Prostate gland (tissue), 2 donors: ENCODE measurements at regions not wholly inside any gene's neighbourhood (a gene's known extent, or its start where the extent isn't known, plus 50 kb on each side); places are given as distances from the start of the nearest gene placed in this dataset.

ENCODE experiments used
- POLR2A ChIP-seq: fragments of 450-650 bp; IDR thresholded peaks from one replicate; pipeline ENCODE4 v1.6.1; 2016; ENCODE audit warnings: antibody characterized with exemption, mild to moderate bottlenecking
- POLR2AphosphoS5 ChIP-seq: sonication (generic); formaldehyde crosslinking; IDR thresholded peaks from one replicate; pipeline ENCODE4 v1.6.1; 2017; ENCODE audit warnings: antibody characterized with exemption
- TF ChIP-seq, protein P1 (sequence below), 4 experiments: fragments of 200-600 bp in 2 of 4; fragments of 450-650 bp in 2 of 4; sonication (generic) in 2 of 4; IDR thresholded peaks; 1 replicate in 3 of 4; 2 replicates in 1 of 4; pipeline ENCODE4 v1.5.1; 2016 to 2019; ENCODE audit warnings: antibody characterized with exemption in 4 of 4, mild to moderate bottlenecking in 2 of 4, moderate library complexity in 2 of 4

DNA sequence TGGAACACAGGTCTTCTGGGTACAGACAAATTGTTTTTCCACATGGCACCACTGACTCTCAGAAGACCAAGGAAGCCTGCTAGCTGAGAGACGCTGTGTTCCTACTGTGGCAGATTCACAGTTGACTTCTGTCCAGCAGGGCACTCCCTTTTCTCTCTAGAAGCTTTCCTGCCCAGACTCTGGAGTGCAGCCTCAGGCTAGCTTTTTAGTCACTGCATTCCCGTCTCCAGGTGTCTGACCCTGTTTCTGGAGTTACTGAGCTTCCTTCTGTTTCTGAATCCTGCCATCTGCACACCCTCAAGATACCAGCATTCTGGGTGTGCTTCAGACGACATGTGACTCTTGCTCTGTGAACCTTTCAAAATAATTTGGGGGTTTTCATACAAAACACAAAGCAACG, 125.1 kb downstream of the TMEM200C start:
- no peak for TF ChIP-seq POLR2AphosphoS5
- TF ChIP-seq, protein P1, sequence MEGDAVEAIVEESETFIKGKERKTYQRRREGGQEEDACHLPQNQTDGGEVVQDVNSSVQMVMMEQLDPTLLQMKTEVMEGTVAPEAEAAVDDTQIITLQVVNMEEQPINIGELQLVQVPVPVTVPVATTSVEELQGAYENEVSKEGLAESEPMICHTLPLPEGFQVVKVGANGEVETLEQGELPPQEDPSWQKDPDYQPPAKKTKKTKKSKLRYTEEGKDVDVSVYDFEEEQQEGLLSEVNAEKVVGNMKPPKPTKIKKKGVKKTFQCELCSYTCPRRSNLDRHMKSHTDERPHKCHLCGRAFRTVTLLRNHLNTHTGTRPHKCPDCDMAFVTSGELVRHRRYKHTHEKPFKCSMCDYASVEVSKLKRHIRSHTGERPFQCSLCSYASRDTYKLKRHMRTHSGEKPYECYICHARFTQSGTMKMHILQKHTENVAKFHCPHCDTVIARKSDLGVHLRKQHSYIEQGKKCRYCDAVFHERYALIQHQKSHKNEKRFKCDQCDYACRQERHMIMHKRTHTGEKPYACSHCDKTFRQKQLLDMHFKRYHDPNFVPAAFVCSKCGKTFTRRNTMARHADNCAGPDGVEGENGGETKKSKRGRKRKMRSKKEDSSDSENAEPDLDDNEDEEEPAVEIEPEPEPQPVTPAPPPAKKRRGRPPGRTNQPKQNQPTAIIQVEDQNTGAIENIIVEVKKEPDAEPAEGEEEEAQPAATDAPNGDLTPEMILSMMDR (IDR thresholded peaks at IDR 0.05) = no peak
- no peak for TF ChIP-seq POLR2A
